SK-N-SH (cell line): ENCODE measurements at regions not wholly inside any gene's neighbourhood (a gene's known extent, or its start where the extent isn't known, plus 50 kb on each side); places are given as distances from the start of the nearest gene placed in this dataset.

Source experiments
- CTCF ChIA-PET: fragments of 300-600, 350-600 bp; formaldehyde crosslinking; extraction: SDS; loops from one replicate; lab custom pipeline; 2021; lab: Yijun Ruan, JAX
- POLR2A ChIA-PET: fragments of 350-600 bp; sonication (Branson Sonifier 250); formaldehyde crosslinking; extraction: SDS; loops from one replicate; lab custom pipeline; 2020; ENCODE audit warnings: antibody characterized with exemption, inconsistent platforms; lab: Yijun Ruan, JAX
- DNase-seq: peaks from one replicate; pipeline ENCODE4 v3.0.0; 2012
- H2AFZ ChIP-seq: fragments of 200-600 bp; sonication (generic); 2 replicates; pipeline ENCODE4 v1.8.1; 2016; ENCODE audit warnings: antibody characterized with exemption, mild to moderate bottlenecking, low read depth
- H3F3A ChIP-seq: fragments of 200-600 bp; sonication (generic); replicated peaks from 2 replicates; pipeline ENCODE3; 2016; ENCODE audit warnings: antibody characterized with exemption, mild to moderate bottlenecking; ENCODE audit not compliant: insufficient read depth
- H3K27ac ChIP-seq, 2 experiments: fragments of 200-500 bp in 1 of 2; fragments of 200-600 bp in 1 of 2; sonication (Bioruptor generic) in 1 of 2; sonication (generic), shearing (Covaris generic) in 1 of 2; 2 replicates each; pipeline versions ENCODE4 v1.5.1 to v1.6.1; 2014 to 2016; ENCODE audit warnings: low read depth in 2 of 2, inconsistent platforms in 1 of 2, low read length in 1 of 2, mild to moderate bottlenecking in 1 of 2, mixed read lengths in 1 of 2
- H3K27me3 ChIP-seq: fragments of 200-600 bp; sonication (generic), shearing (Covaris generic); 2 replicates; pipeline ENCODE4 v1.6.1; 2016; ENCODE audit warnings: mixed run types; ENCODE audit not compliant: insufficient read depth
- H3K36me3 ChIP-seq, 2 experiments: fragments of 200-500 bp in 1 of 2; fragments of 200-600 bp in 1 of 2; sonication (Bioruptor generic) in 1 of 2; sonication (generic) in 1 of 2; replicated peaks in 1 of 2; 2 replicates each; pipeline versions ENCODE3 to v1.5.1; 2014 to 2016; ENCODE audit warnings: low read length in 1 of 2, mild to moderate bottlenecking in 1 of 2; ENCODE audit not compliant: insufficient read depth in 2 of 2, control insufficient read depth in 1 of 2
- H3K4me1 ChIP-seq, 2 experiments: fragments of 200-500 bp in 1 of 2; fragments of 200-600 bp in 1 of 2; sonication (Bioruptor generic) in 1 of 2; sonication (generic), shearing (Covaris generic) in 1 of 2; 2 replicates each; pipeline versions ENCODE4 v1.5.1 to v1.6.1; 2014 to 2016; ENCODE audit warnings: low read depth in 1 of 2, low read length in 1 of 2, mixed run types in 1 of 2; ENCODE audit not compliant: insufficient read depth in 2 of 2, control insufficient read depth in 1 of 2
- H3K4me2 ChIP-seq: fragments of 200-600 bp; sonication (generic), shearing (Covaris generic); 2 replicates; pipeline ENCODE4 v1.6.1; 2017; ENCODE audit warnings: mixed run types
- H3K4me3 ChIP-seq, 2 experiments: fragments of 200-500 bp in 1 of 2; fragments of 200-600 bp in 1 of 2; sonication (Bioruptor generic) in 1 of 2; sonication (generic), shearing (Covaris generic) in 1 of 2; 2 replicates each; pipeline versions ENCODE4 v1.5.1 to v1.8.1; 2014 to 2016; ENCODE audit warnings: low read depth in 2 of 2, inconsistent platforms in 1 of 2, low read length in 1 of 2, mild to moderate bottlenecking in 1 of 2, mixed read lengths in 1 of 2, moderate library complexity in 1 of 2
- H3K79me2 ChIP-seq: fragments of 200-600 bp; sonication (generic); 2 replicates; pipeline ENCODE4 v1.8.1; 2017; ENCODE audit warnings: mild to moderate bottlenecking; ENCODE audit not compliant: insufficient read depth
- H3K9ac ChIP-seq: fragments of 200-600 bp; sonication (generic); 2 replicates; pipeline ENCODE4 v1.6.1; 2017; ENCODE audit warnings: mixed run types
- H3K9me2 ChIP-seq: fragments of 200-600 bp; sonication (generic); 2 replicates; pipeline ENCODE4 v1.6.1; 2017; ENCODE audit warnings: mixed run types
- H3K9me3 ChIP-seq: fragments of 200-600 bp; sonication (generic); 2 replicates; pipeline ENCODE4 v1.6.1; 2017; ENCODE audit warnings: mixed run types, mild to moderate bottlenecking, moderate library complexity
- H4K20me1 ChIP-seq: fragments of 200-600 bp; sonication (generic); 2 replicates; pipeline ENCODE4 v1.6.1; 2017; ENCODE audit warnings: mild to moderate bottlenecking, mixed run types; ENCODE audit not compliant: insufficient read depth
- CTCF ChIP-seq: fragments of 200-600 bp; sonication (generic); IDR thresholded peaks from 2 replicates; pipeline ENCODE4 v1.6.1; 2017; ENCODE audit warnings: antibody characterized with exemption, mild to moderate bottlenecking, moderate library complexity
- FOSL2 ChIP-seq: IDR thresholded peaks from 2 replicates; pipeline ENCODE4 v1.4.0; 2012; ENCODE audit warnings: low read depth, mild to moderate bottlenecking, moderate library complexity, borderline replicate concordance
- GABPA ChIP-seq: IDR thresholded peaks from 2 replicates; pipeline ENCODE4 v1.4.0; 2012; ENCODE audit warnings: low read depth, mild to moderate bottlenecking
- JUND ChIP-seq: IDR thresholded peaks from 2 replicates; pipeline ENCODE4 v1.4.0; 2012
- MEF2A ChIP-seq: IDR thresholded peaks from 2 replicates; pipeline ENCODE4 v1.4.0; 2012; ENCODE audit warnings: low read depth, borderline replicate concordance
- NFIC ChIP-seq: IDR thresholded peaks from 2 replicates; pipeline ENCODE4 v1.4.0; 2012; ENCODE audit warnings: borderline replicate concordance
- NRF1 ChIP-seq: IDR thresholded peaks from 2 replicates; pipeline ENCODE4 v1.6.1; 2012; ENCODE audit warnings: low read depth, mild to moderate bottlenecking, low read length
- RAD21 ChIP-seq: IDR thresholded peaks from 2 replicates; pipeline ENCODE4 v1.6.1; 2012; ENCODE audit warnings: mild to moderate bottlenecking, low read length
- RFX5 ChIP-seq: IDR thresholded peaks from 2 replicates; pipeline ENCODE4 v1.6.1; 2012; ENCODE audit warnings: mild to moderate bottlenecking, improper control_type of control experiment, low read length
- SIN3A ChIP-seq: IDR thresholded peaks from 2 replicates; pipeline ENCODE4 v1.6.1; 2012; ENCODE audit warnings: low read depth, mild to moderate bottlenecking, low read length, moderate library complexity, borderline replicate concordance
- TAF1 ChIP-seq: IDR thresholded peaks from 2 replicates; pipeline ENCODE4 v1.6.1; 2012; ENCODE audit warnings: low read depth, mild to moderate bottlenecking, low read length, moderate library complexity, borderline replicate concordance
- USF2 ChIP-seq: fragments of 150-350 bp; IDR thresholded peaks from 2 replicates; pipeline ENCODE4 v1.6.1; 2017; ENCODE audit warnings: antibody characterized with exemption, low read length, low read depth, borderline replicate concordance
- YY1 ChIP-seq: IDR thresholded peaks from 2 replicates; pipeline ENCODE4 v1.4.0; 2012; ENCODE audit warnings: low read depth, mild to moderate bottlenecking
- WGBS: methylation state at CpG from one replicate; pipeline ENCODE4 v1.1.6; 2017; ENCODE audit warnings: low lambda C conversion rate; 5-methylcytosine and 5-hydroxymethylcytosine counted together
- TF ChIP-seq, protein P1 (sequence below): fragments of 150-350 bp; IDR thresholded peaks from 2 replicates; pipeline ENCODE4 v1.6.1; 2016; ENCODE audit warnings: mild to moderate bottlenecking, low read depth, low read length

GRCh38 chr1:190633488-190633887 lies 155.8 kb upstream of the BRINP3 start:
- TF ChIP-seq FOSL2 (no peak), USF2 (no peak), NFIC (no peak), MEF2A (no peak), CTCF (peak; percentile 35; the same call in 1 of the 2 replicates), RFX5 (no peak), RAD21 (peak; percentile 15; the same call in 1 of the 2 replicates), GABPA (no peak)
- TF ChIP-seq, all 33 proteins: peak for 2
- CTCF ChIA-PET, result no interaction called here
- no peak overlapping the region for H2AFZ ChIP-seq
- H3K4me3 ChIP-seq, result no peak overlapping the region
- no peaks in the 10 kb centered on the region for H4K20me1 ChIP-seq
- DNase-seq, result no peak
- POLR2A ChIA-PET, result no interaction called here
- H3K9ac ChIP-seq, result no peak overlapping the region
- no peaks in the 10 kb centered on the region for H3K9me3 ChIP-seq
- H3F3A ChIP-seq, result no peaks in the 10 kb centered on the region
- no peaks in the 10 kb centered on the region; a peak in 2 of 4 replicates for H3K4me1 ChIP-seq
- no peaks in the 10 kb centered on the region for H3K79me2 ChIP-seq
- no peaks in the 10 kb centered on the region for H3K27me3 ChIP-seq
- no peak overlapping the region for H3K4me2 ChIP-seq
- no peaks in the 10 kb centered on the region for H3K36me3 ChIP-seq
- no peak overlapping the region for H3K27ac ChIP-seq
- H3K9me2 ChIP-seq, result no peaks in the 10 kb centered on the region

DNA sequence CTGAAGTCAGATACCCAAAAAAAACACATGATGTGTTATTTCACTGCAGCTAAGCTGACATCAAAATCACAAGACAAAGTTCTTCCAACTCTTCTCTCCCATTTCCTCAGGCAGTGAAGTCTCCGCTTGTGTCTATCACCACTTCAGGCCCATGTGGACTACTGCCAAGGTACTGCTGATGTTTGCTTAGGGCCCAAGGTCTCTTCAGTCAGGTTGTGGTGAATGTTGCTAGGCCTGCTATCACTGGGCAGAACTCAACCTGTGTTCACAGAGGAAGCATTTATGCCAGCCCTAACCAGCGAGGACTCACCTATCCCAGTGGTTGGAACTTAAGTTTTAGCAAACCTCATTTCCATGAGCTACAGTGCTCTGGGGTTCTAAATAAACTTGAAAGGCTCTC lies 156.5 kb upstream of the BRINP3 start:
- H2AFZ ChIP-seq, result no peak overlapping the region
- POLR2A ChIA-PET, result no interaction called here
- no peak overlapping the region for H3K9ac ChIP-seq
- TF ChIP-seq RAD21 (no peak), NRF1 (no peak), YY1 (no peak), JUND (no peak), SIN3A (no peak), TAF1 (no peak)
- TF ChIP-seq, protein P1, sequence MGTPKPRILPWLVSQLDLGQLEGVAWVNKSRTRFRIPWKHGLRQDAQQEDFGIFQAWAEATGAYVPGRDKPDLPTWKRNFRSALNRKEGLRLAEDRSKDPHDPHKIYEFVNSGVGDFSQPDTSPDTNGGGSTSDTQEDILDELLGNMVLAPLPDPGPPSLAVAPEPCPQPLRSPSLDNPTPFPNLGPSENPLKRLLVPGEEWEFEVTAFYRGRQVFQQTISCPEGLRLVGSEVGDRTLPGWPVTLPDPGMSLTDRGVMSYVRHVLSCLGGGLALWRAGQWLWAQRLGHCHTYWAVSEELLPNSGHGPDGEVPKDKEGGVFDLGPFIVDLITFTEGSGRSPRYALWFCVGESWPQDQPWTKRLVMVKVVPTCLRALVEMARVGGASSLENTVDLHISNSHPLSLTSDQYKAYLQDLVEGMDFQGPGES, result no peak
- no peak overlapping the region for H3K4me2 ChIP-seq
- no peaks in the 10 kb centered on the region for H3K9me2 ChIP-seq
- H3K4me3 ChIP-seq, result no peak overlapping the region
- no peaks in the 10 kb centered on the region for H3F3A ChIP-seq
- H4K20me1 ChIP-seq, result no peaks in the 10 kb centered on the region
- H3K4me1 ChIP-seq, result no peaks in the 10 kb centered on the region; a peak in 2 of 4 replicates
- no peaks in the 10 kb centered on the region for H3K9me3 ChIP-seq
- no peaks in the 10 kb centered on the region for H3K27me3 ChIP-seq
- CTCF ChIA-PET, result no interaction called here
- no peaks in the 10 kb centered on the region for H3K79me2 ChIP-seq
- WGBS, result 57% methylated on average over 2 of the region's 2 CpGs
- H3K27ac ChIP-seq, result no peak overlapping the region
- no peaks in the 10 kb centered on the region for H3K36me3 ChIP-seq
- no peak for DNase-seq
